ENCODE measurements at regions not wholly inside any gene's neighbourhood (a gene's known extent, or its start where the extent isn't known, plus 50 kb on each side); places are given as distances from the start of the nearest gene placed in this dataset.

GRCh38 chr1:164380893-164381292, 178.1 kb upstream of the PBX1 start:
- no peaks in the 10 kb centered on the region for H3K4me1 ChIP-seq (ENCODE audit: low read length)
- TF ChIP-seq CTCF (IDR thresholded peaks at IDR 0.05; ENCODE audit: low read depth, low read length) (no peak), EZH2phosphoT487 (IDR thresholded peaks at IDR 0.05; ENCODE audit: low read depth) (no peak)
- no peak overlapping the region for H3K27ac ChIP-seq (ENCODE audit: low read length)
- H2AFZ ChIP-seq (ENCODE audit: low read depth, low read length), result no peak overlapping the region
- no peaks in the 10 kb centered on the region for H3K9me3 ChIP-seq (ENCODE audit: insufficient read depth, low read length)
- no peaks in the 10 kb centered on the region for H3K79me2 ChIP-seq (ENCODE audit: low read length)
- no peaks in the 10 kb centered on the region for H4K20me1 ChIP-seq (ENCODE audit: insufficient read depth, low read length)
- H3K9ac ChIP-seq (ENCODE audit: low read length), result no peak overlapping the region
- H3K36me3 ChIP-seq (replicated peaks; ENCODE audit: low read depth, low read length), result no peaks in the 10 kb centered on the region
- no peaks in the 10 kb centered on the region for H3K27me3 ChIP-seq (ENCODE audit: low read depth, low read length)
- no peak overlapping the region for H3K4me2 ChIP-seq (ENCODE audit: low read length)
- no peak overlapping the region for H3K4me3 ChIP-seq (ENCODE audit: low read length)

GRCh38 chr1:164382384-164382783, 176.6 kb upstream of the PBX1 start:
- Histone ChIP-seq H3K4me2 (ENCODE audit: low read length) (no peak overlapping the region), H4K20me1 (ENCODE audit: insufficient read depth, low read length) (no peaks in the 10 kb centered on the region), H3K27me3 (ENCODE audit: low read depth, low read length) (no peaks in the 10 kb centered on the region), H3K4me1 (ENCODE audit: low read length) (no peaks in the 10 kb centered on the region), H3K9me3 (ENCODE audit: insufficient read depth, low read length) (no peaks in the 10 kb centered on the region), H3K36me3 (replicated peaks; ENCODE audit: low read depth, low read length) (no peaks in the 10 kb centered on the region), H2AFZ (ENCODE audit: low read depth, low read length) (no peak overlapping the region), H3K79me2 (ENCODE audit: low read length) (no peaks in the 10 kb centered on the region), H3K9ac (ENCODE audit: low read length) (no peak overlapping the region), H3K27ac (ENCODE audit: low read length) (no peak overlapping the region), H3K4me3 (ENCODE audit: low read length) (no peak overlapping the region)
- TF ChIP-seq CTCF (IDR thresholded peaks at IDR 0.05; ENCODE audit: low read depth, low read length), result no peak

GRCh38 chr1:164384262-164384661, 174.7 kb upstream of the PBX1 start:
- Histone ChIP-seq H3K27me3 (ENCODE audit: low read depth, low read length) (no peaks in the 10 kb centered on the region), H3K79me2 (ENCODE audit: low read length) (no peaks in the 10 kb centered on the region), H3K9me3 (ENCODE audit: insufficient read depth, low read length) (no peaks in the 10 kb centered on the region), H3K9ac (ENCODE audit: low read length) (no peak overlapping the region), H3K4me2 (ENCODE audit: low read length) (no peak overlapping the region), H3K4me1 (ENCODE audit: low read length) (no peaks in the 10 kb centered on the region), H3K4me3 (ENCODE audit: low read length) (no peak overlapping the region), H3K27ac (ENCODE audit: low read length) (no peak overlapping the region), H3K36me3 (replicated peaks; ENCODE audit: low read depth, low read length) (no peaks in the 10 kb centered on the region), H4K20me1 (ENCODE audit: insufficient read depth, low read length) (no peaks in the 10 kb centered on the region), H2AFZ (ENCODE audit: low read depth, low read length) (no peak overlapping the region)
- TF ChIP-seq EZH2phosphoT487 (IDR thresholded peaks at IDR 0.05; ENCODE audit: low read depth) (no peak), CTCF (IDR thresholded peaks at IDR 0.05; ENCODE audit: low read depth, low read length) (no peak)

- H3K9ac ChIP-seq (ENCODE audit: low read length), result no peak overlapping the region
- H3K27ac ChIP-seq (ENCODE audit: low read length), result no peak overlapping the region
- no peak overlapping the region for H3K4me2 ChIP-seq (ENCODE audit: low read length)
- no peaks in the 10 kb centered on the region for H3K79me2 ChIP-seq (ENCODE audit: low read length)
- H3K4me3 ChIP-seq (ENCODE audit: low read length), result no peak overlapping the region
- TF ChIP-seq CTCF (IDR thresholded peaks at IDR 0.05; ENCODE audit: low read depth, low read length) (no peak), EZH2phosphoT487 (IDR thresholded peaks at IDR 0.05; ENCODE audit: low read depth) (no peak)
- H2AFZ ChIP-seq (ENCODE audit: low read depth, low read length), result no peak overlapping the region
- H3K4me1 ChIP-seq (ENCODE audit: low read length), result no peaks in the 10 kb centered on the region
- H3K27me3 ChIP-seq (ENCODE audit: low read depth, low read length), result no peaks in the 10 kb centered on the region
- no peaks in the 10 kb centered on the region for H3K36me3 ChIP-seq (replicated peaks; ENCODE audit: low read depth, low read length)
- H3K9me3 ChIP-seq (ENCODE audit: insufficient read depth, low read length), result no peaks in the 10 kb centered on the region
- H4K20me1 ChIP-seq (ENCODE audit: insufficient read depth, low read length), result no peaks in the 10 kb centered on the region
Measured at GRCh38 chr1:164417016-164417704, 141.8 kb upstream of the PBX1 start.
